ENCODE measurements at regions not wholly inside any gene's neighbourhood (a gene's known extent, or its start where the extent isn't known, plus 50 kb on each side); places are given as distances from the start of the nearest gene placed in this dataset.

GRCh38 chr10:81152656-81153055, 615.0 kb downstream of the SH2D4B start:
- no peaks in the 10 kb centered on the region for H3K9me3 Mint-ChIP-seq (ENCODE audit: low read depth, unreplicated experiment)
- H3K36me3 Mint-ChIP-seq (ENCODE audit: insufficient read depth, unreplicated experiment) = no peaks in the 10 kb centered on the region
- no peak overlapping the region for H3K27ac Mint-ChIP-seq (ENCODE audit: unreplicated experiment)
- CTCF ChIA-PET = no interaction called here
- DNase-seq = no peak
- no TSS peak for BruUV-seq (replicated peaks)
- H3K4me3 Mint-ChIP-seq (ENCODE audit: low read depth, unreplicated experiment) = no peak overlapping the region
- intact Hi-C loops (cut with micrococcal nuclease; ENCODE audit: unreplicated experiment) = no loop called here
- no peaks in the 10 kb centered on the region for H3K4me1 Mint-ChIP-seq (ENCODE audit: low read depth, unreplicated experiment)
- TF ChIP-seq CTCF (IDR thresholded peaks at IDR 0.05; ENCODE audit: unreplicated experiment) = no peak
- no peaks in the 10 kb centered on the region for H3K27me3 Mint-ChIP-seq (ENCODE audit: unreplicated experiment)

- DNase-seq = no peak
- Mint-ChIP-seq H3K27me3 (ENCODE audit: unreplicated experiment) (no peaks in the 10 kb centered on the region), H3K4me3 (ENCODE audit: low read depth, unreplicated experiment) (no peak overlapping the region), H3K36me3 (ENCODE audit: insufficient read depth, unreplicated experiment) (no peaks in the 10 kb centered on the region), H3K9me3 (ENCODE audit: low read depth, unreplicated experiment) (no peaks in the 10 kb centered on the region), H3K4me1 (ENCODE audit: low read depth, unreplicated experiment) (no peaks in the 10 kb centered on the region), H3K27ac (ENCODE audit: unreplicated experiment) (no peak overlapping the region)
- CTCF ChIA-PET = no interaction called here
- no peak for TF ChIP-seq CTCF (IDR thresholded peaks at IDR 0.05; ENCODE audit: unreplicated experiment)
- BruUV-seq (replicated peaks) = no TSS peak
- intact Hi-C loops (cut with micrococcal nuclease; ENCODE audit: unreplicated experiment) = no loop called here
Measured at GRCh38 chr10:81157681-81158080, 620.0 kb downstream of the SH2D4B start.

GRCh38 chr10:81177651-81178244, 640.0 kb downstream of the SH2D4B start:
- Mint-ChIP-seq H3K27ac (ENCODE audit: unreplicated experiment) (no peak overlapping the region), H3K4me1 (ENCODE audit: low read depth, unreplicated experiment) (peaks cover 10% of the 10 kb centered on the region), H3K27me3 (ENCODE audit: unreplicated experiment) (no peaks in the 10 kb centered on the region), H3K36me3 (ENCODE audit: insufficient read depth, unreplicated experiment) (no peaks in the 10 kb centered on the region), H3K9me3 (ENCODE audit: low read depth, unreplicated experiment) (peaks cover 5% of the 10 kb centered on the region), H3K4me3 (ENCODE audit: low read depth, unreplicated experiment) (no peak overlapping the region)
- no TSS peak for BruUV-seq (replicated peaks)
- intact Hi-C loops (cut with micrococcal nuclease; ENCODE audit: unreplicated experiment) = loop anchor here (2.0 kb wide), 1 partner anchor 159 kb away; no protein-coding TSS in a partner anchor
- TF ChIP-seq CTCF (IDR thresholded peaks at IDR 0.05; ENCODE audit: unreplicated experiment) = no peak
- no peak for DNase-seq
- CTCF ChIA-PET = interaction anchor here (1.0 to 2.5 kb wide), 2 partner anchors 61 to 254 kb away, joined by 3 to 23 read pairs; no protein-coding TSS in a partner anchor

- CTCF ChIA-PET = interaction anchor here (0.8 to 2.5 kb wide), 17 partner anchors 8 to 516 kb away, joined by 3 to 23 read pairs (median 7); no protein-coding TSS in a partner anchor
Measured at GRCh38 chr10:81179324-81179723, 641.6 kb downstream of the SH2D4B start.

More at GRCh38 chr10:81179324-81179723, 641.6 kb downstream of the SH2D4B start:
- intact Hi-C loops (cut with micrococcal nuclease; ENCODE audit: unreplicated experiment) = loop anchor here (1.0 to 2.0 kb wide), 3 partner anchors 161 to 480 kb away; no protein-coding TSS in a partner anchor
- H3K27me3 Mint-ChIP-seq (ENCODE audit: unreplicated experiment) = no peaks in the 10 kb centered on the region
- BruUV-seq (replicated peaks) = no TSS peak
- no peak for DNase-seq
- TF ChIP-seq CTCF (IDR thresholded peaks at IDR 0.05; ENCODE audit: unreplicated experiment) = no peak
- no peak overlapping the region for H3K4me3 Mint-ChIP-seq (ENCODE audit: low read depth, unreplicated experiment)
- H3K27ac Mint-ChIP-seq (ENCODE audit: unreplicated experiment) = no peak overlapping the region
- peaks cover 5% of the 10 kb centered on the region for H3K9me3 Mint-ChIP-seq (ENCODE audit: low read depth, unreplicated experiment)
- H3K4me1 Mint-ChIP-seq (ENCODE audit: low read depth, unreplicated experiment) = peaks cover 10% of the 10 kb centered on the region
- no peaks in the 10 kb centered on the region for H3K36me3 Mint-ChIP-seq (ENCODE audit: insufficient read depth, unreplicated experiment)
